ENCODE measurements at regions not wholly inside any gene's neighbourhood (a gene's known extent, or its start where the extent isn't known, plus 50 kb on each side); places are given as distances from the start of the nearest gene placed in this dataset.

DNA sequence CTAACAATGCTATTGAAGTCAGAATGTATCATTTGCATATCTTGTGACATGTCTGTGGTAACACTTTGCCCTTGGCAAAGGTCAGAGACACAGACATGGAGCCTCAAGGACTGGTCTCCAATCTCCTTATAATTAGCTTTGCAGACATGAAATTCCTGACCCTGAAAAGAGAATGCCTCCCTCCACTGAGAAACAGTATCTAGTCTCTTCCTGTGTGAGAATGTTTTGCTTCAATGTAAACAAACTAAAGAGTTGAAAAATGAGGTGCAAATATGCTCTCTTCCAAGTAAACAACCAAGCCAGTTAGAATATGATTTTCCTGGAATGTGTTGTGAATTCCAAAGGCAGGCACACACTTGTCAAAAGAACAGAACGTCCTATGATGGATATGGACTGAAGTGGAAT, 407.1 kb upstream of the MARCKS start:
- Histone ChIP-seq H3K4me3 (ENCODE audit: low read length) (no peak overlapping the region), H3K36me3 (replicated peaks; ENCODE audit: insufficient read depth, low read length) (no peaks in the 10 kb centered on the region), H3K27me3 (replicated peaks; ENCODE audit: insufficient read depth, low read length) (no peaks in the 10 kb centered on the region), H3K27ac (ENCODE audit: low read length) (no peak overlapping the region), H3K9ac (ENCODE audit: low read length) (no peak overlapping the region), H4K20me1 (ENCODE audit: insufficient read depth, low read length) (no peaks in the 10 kb centered on the region), H3K9me3 (replicated peaks; ENCODE audit: insufficient read depth, low read length) (no peaks in the 10 kb centered on the region), H3K9me2 (replicated peaks; ENCODE audit: insufficient read depth, low read length) (no peaks in the 10 kb centered on the region), H3K4me1 (ENCODE audit: low read length) (no peaks in the 10 kb centered on the region), H3F3A (ENCODE audit: insufficient read depth, low read length) (no peaks in the 10 kb centered on the region), H3K79me2 (ENCODE audit: low read length) (no peaks in the 10 kb centered on the region), H3K4me2 (ENCODE audit: low read depth, low read length) (no peak overlapping the region), H2AFZ (ENCODE audit: low read length) (no peak overlapping the region)
- TF ChIP-seq EZH2 (optimal IDR thresholded peaks at IDR 0.05; ENCODE audit: low read depth, low read length) (no peak), EZH2phosphoT487 (IDR thresholded peaks at IDR 0.05; ENCODE audit: low read length) (no peak)
- TF ChIP-seq, protein P1, sequence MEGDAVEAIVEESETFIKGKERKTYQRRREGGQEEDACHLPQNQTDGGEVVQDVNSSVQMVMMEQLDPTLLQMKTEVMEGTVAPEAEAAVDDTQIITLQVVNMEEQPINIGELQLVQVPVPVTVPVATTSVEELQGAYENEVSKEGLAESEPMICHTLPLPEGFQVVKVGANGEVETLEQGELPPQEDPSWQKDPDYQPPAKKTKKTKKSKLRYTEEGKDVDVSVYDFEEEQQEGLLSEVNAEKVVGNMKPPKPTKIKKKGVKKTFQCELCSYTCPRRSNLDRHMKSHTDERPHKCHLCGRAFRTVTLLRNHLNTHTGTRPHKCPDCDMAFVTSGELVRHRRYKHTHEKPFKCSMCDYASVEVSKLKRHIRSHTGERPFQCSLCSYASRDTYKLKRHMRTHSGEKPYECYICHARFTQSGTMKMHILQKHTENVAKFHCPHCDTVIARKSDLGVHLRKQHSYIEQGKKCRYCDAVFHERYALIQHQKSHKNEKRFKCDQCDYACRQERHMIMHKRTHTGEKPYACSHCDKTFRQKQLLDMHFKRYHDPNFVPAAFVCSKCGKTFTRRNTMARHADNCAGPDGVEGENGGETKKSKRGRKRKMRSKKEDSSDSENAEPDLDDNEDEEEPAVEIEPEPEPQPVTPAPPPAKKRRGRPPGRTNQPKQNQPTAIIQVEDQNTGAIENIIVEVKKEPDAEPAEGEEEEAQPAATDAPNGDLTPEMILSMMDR (IDR thresholded peaks at IDR 0.05; ENCODE audit: low read length) = no peak
- DNase-seq = no peak

DNA sequence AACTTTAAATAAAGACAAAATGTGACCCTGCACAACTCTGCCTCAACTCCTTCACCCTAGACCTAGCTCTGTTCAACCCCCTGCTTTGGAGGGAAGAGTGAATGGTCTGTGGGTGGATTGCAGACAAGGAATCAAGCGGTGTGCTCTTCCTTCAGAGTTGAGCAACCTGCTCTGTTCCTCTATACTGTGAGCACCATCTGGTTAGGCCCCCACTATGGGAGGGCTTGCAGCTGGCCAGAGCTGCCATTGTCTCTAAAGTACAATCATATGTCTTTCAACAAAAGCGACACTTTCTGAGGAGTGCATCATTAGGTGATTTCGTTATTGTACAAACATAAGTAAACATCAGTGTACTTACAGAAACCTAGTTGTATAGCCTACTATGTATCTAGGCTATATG, 406.1 kb upstream of the MARCKS start:
- H3K9me3 ChIP-seq (replicated peaks; ENCODE audit: insufficient read depth, low read length) = no peaks in the 10 kb centered on the region

DNA sequence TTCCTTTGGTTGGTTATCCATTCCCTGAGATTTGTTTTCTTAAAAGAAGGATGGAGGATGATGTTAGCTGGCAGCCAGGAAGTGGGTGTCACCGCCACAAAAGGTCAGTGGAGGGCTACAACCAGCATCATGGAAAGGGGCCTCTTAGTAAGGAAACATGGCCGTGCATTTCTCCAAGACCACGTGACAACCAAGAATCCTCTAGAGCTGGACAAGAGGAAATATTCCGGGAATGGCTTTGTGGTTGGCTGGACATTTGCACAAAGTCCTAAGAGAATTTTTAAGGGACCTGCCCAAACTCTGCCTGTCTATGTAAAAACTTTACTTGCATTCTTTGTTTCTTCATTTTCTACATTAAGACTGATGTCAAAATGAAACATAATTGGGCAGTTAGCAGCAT, 399.9 kb upstream of the MARCKS start:
- H3K36me3 ChIP-seq (replicated peaks; ENCODE audit: insufficient read depth, low read length) = no peaks in the 10 kb centered on the region
- H3F3A ChIP-seq (ENCODE audit: insufficient read depth, low read length) = no peaks in the 10 kb centered on the region
- no peak overlapping the region for H3K27ac ChIP-seq (ENCODE audit: low read length)
- DNase-seq = no peak
- no peak overlapping the region for H2AFZ ChIP-seq (ENCODE audit: low read length)
- H3K9me3 ChIP-seq (replicated peaks; ENCODE audit: insufficient read depth, low read length) = no peaks in the 10 kb centered on the region
- no peaks in the 10 kb centered on the region for H3K9me2 ChIP-seq (replicated peaks; ENCODE audit: insufficient read depth, low read length)
- no peak overlapping the region for H3K4me2 ChIP-seq (ENCODE audit: low read depth, low read length)
- H3K4me3 ChIP-seq (ENCODE audit: low read length) = no peak overlapping the region
- H4K20me1 ChIP-seq (ENCODE audit: insufficient read depth, low read length) = no peaks in the 10 kb centered on the region
- no peaks in the 10 kb centered on the region for H3K27me3 ChIP-seq (replicated peaks; ENCODE audit: insufficient read depth, low read length)
- H3K9ac ChIP-seq (ENCODE audit: low read length) = no peak overlapping the region
- TF ChIP-seq EZH2phosphoT487 (IDR thresholded peaks at IDR 0.05; ENCODE audit: low read length) = no peak
- no peak for TF ChIP-seq EZH2 (optimal IDR thresholded peaks at IDR 0.05; ENCODE audit: low read depth, low read length)
- TF ChIP-seq, protein P1 (IDR thresholded peaks at IDR 0.05; ENCODE audit: low read length) = no peak
- H3K79me2 ChIP-seq (ENCODE audit: low read length) = no peaks in the 10 kb centered on the region
- H3K4me1 ChIP-seq (ENCODE audit: low read length) = no peaks in the 10 kb centered on the region

More for the DNA sequence above, 406.1 kb upstream of the MARCKS start:
- Histone ChIP-seq H3K9me2 (replicated peaks; ENCODE audit: insufficient read depth, low read length) (no peaks in the 10 kb centered on the region), H3K36me3 (replicated peaks; ENCODE audit: insufficient read depth, low read length) (no peaks in the 10 kb centered on the region), H3K27ac (ENCODE audit: low read length) (no peak overlapping the region), H3K9ac (ENCODE audit: low read length) (no peak overlapping the region), H3K4me3 (ENCODE audit: low read length) (no peak overlapping the region), H4K20me1 (ENCODE audit: insufficient read depth, low read length) (no peaks in the 10 kb centered on the region), H3K79me2 (ENCODE audit: low read length) (no peaks in the 10 kb centered on the region), H2AFZ (ENCODE audit: low read length) (no peak overlapping the region), H3K4me2 (ENCODE audit: low read depth, low read length) (no peak overlapping the region), H3K27me3 (replicated peaks; ENCODE audit: insufficient read depth, low read length) (no peaks in the 10 kb centered on the region), H3K4me1 (ENCODE audit: low read length) (no peaks in the 10 kb centered on the region), H3F3A (ENCODE audit: insufficient read depth, low read length) (no peaks in the 10 kb centered on the region)
- TF ChIP-seq EZH2phosphoT487 (IDR thresholded peaks at IDR 0.05; ENCODE audit: low read length) (no peak), EZH2 (optimal IDR thresholded peaks at IDR 0.05; ENCODE audit: low read depth, low read length) (no peak)
- TF ChIP-seq, protein P1 (IDR thresholded peaks at IDR 0.05; ENCODE audit: low read length) = no peak
- no peak for DNase-seq

Data from MM.1S (cell line).